HG03342 (cell line): ENCODE measurements at regions not wholly inside any gene's neighbourhood (a gene's known extent, or its start where the extent isn't known, plus 50 kb on each side); places are given as distances from the start of the nearest gene placed in this dataset.

ENCODE experiments used
- ATAC-seq: cut with Tn5 transposase; IDR thresholded peaks from one replicate; pipeline ENCODE4 v1.9.1; 2021; ENCODE audit warnings: mild to moderate bottlenecking, moderate library complexity; ENCODE audit not compliant: unreplicated experiment

GRCh38 chr4:134408897-134409296, 207.3 kb upstream of the PABPC4L start:
- ATAC-seq, result no peak

- ATAC-seq, result no peak
Measured at GRCh38 chr4:134401798-134402197, 200.2 kb upstream of the PABPC4L start.

GRCh38 chr4:134393592-134393991, 192.0 kb upstream of the PABPC4L start:
- no peak for ATAC-seq

- no peak for ATAC-seq
Measured at GRCh38 chr4:134390319-134390718, 188.7 kb upstream of the PABPC4L start.

GRCh38 chr4:134388351-134388750, 186.8 kb upstream of the PABPC4L start:
- ATAC-seq, result no peak

- no peak for ATAC-seq
Measured at GRCh38 chr4:134382478-134383227, 181.1 kb upstream of the PABPC4L start.

- ATAC-seq, result no peak
Measured at GRCh38 chr4:134375775-134376174, 174.2 kb upstream of the PABPC4L start.

- ATAC-seq, result no peak
Measured at GRCh38 chr4:134365852-134366251, 164.3 kb upstream of the PABPC4L start.

GRCh38 chr4:134364928-134365327, 163.3 kb upstream of the PABPC4L start:
- no peak for ATAC-seq

- ATAC-seq, result no peak
Measured at GRCh38 chr4:134345244-134345643, 143.7 kb upstream of the PABPC4L start.

GRCh38 chr4:134343656-134344055, 142.1 kb upstream of the PABPC4L start:
- ATAC-seq, result no peak

GRCh38 chr4:134343081-134343480, 141.5 kb upstream of the PABPC4L start:
- ATAC-seq, result no peak

GRCh38 chr4:134337574-134337973, 136.0 kb upstream of the PABPC4L start:
- ATAC-seq, result no peak

- no peak for ATAC-seq
Measured at GRCh38 chr4:134328741-134329140, 127.2 kb upstream of the PABPC4L start.

GRCh38 chr4:134327274-134328122, 125.9 kb upstream of the PABPC4L start:
- no peak for ATAC-seq

- ATAC-seq, result no peak
Measured at GRCh38 chr4:134326866-134327265, 125.3 kb upstream of the PABPC4L start.

GRCh38 chr4:134324179-134324578, 122.6 kb upstream of the PABPC4L start:
- ATAC-seq, result no peak

- no peak for ATAC-seq
Measured at GRCh38 chr4:134320048-134320447, 118.5 kb upstream of the PABPC4L start.

- no peak for ATAC-seq
Measured at GRCh38 chr4:134313591-134313990, 112.0 kb upstream of the PABPC4L start.

GRCh38 chr4:134309715-134310114, 108.1 kb upstream of the PABPC4L start:
- ATAC-seq, result no peak

GRCh38 chr4:134308910-134309309, 107.3 kb upstream of the PABPC4L start:
- ATAC-seq, result no peak

GRCh38 chr4:134298313-134298712, 96.7 kb upstream of the PABPC4L start:
- ATAC-seq, result no peak
